Endodermal cell (in vitro differentiated cells): ENCODE measurements at regions not wholly inside any gene's neighbourhood (a gene's known extent, or its start where the extent isn't known, plus 50 kb on each side); places are given as distances from the start of the nearest gene placed in this dataset.

Experiments used
- DNase-seq: peaks from one replicate; pipeline ENCODE4 v3.0.0-alpha.2; 2017
- H3K27ac ChIP-seq: 2 replicates; pipeline ENCODE4 v1.5.1; 2013; ENCODE audit warnings: mild to moderate bottlenecking, low read depth, low read length, moderate library complexity
- H3K27me3 ChIP-seq: 2 replicates; pipeline ENCODE4 v1.6.1; 2013; ENCODE audit warnings: mild to moderate bottlenecking, low read length, moderate library complexity; ENCODE audit not compliant: insufficient read depth, control insufficient read depth, poor library complexity, severe bottlenecking
- H3K36me3 ChIP-seq: 2 replicates; pipeline ENCODE4 v1.7.0; 2013; ENCODE audit warnings: mild to moderate bottlenecking, low read length, moderate library complexity; ENCODE audit not compliant: control insufficient read depth, insufficient read depth
- H3K4me1 ChIP-seq: one replicate; pipeline ENCODE4 v1.7.0; 2013; ENCODE audit warnings: low read length; ENCODE audit not compliant: control insufficient read depth, insufficient read depth
- H3K4me3 ChIP-seq: 2 replicates; pipeline ENCODE4 v1.5.1; 2013; ENCODE audit warnings: mild to moderate bottlenecking, low read length, moderate library complexity
- H3K9ac ChIP-seq: 2 replicates; pipeline ENCODE4 v1.6.1; 2013; ENCODE audit warnings: mild to moderate bottlenecking, low read length, moderate library complexity; ENCODE audit not compliant: poor library complexity, severe bottlenecking; ENCODE audit errors: extremely low read depth
- H3K9me3 ChIP-seq: 2 replicates; pipeline ENCODE4 v1.6.1; 2013; ENCODE audit warnings: mild to moderate bottlenecking, low read length, moderate library complexity; ENCODE audit not compliant: control insufficient read depth
- H3K27ac Mint-ChIP-seq: 2 replicates; pipeline ENCODE4 v1.8.0; 2020; ENCODE audit warnings: mixed read lengths
- H3K27me3 Mint-ChIP-seq: 2 replicates; pipeline ENCODE4 v1.8.0; 2021; ENCODE audit warnings: mild to moderate bottlenecking, mixed read lengths; ENCODE audit not compliant: insufficient read depth
- H3K36me3 Mint-ChIP-seq: 2 replicates; pipeline ENCODE4 v1.8.0; 2020; ENCODE audit warnings: low read depth, mixed read lengths
- H3K4me1 Mint-ChIP-seq: 2 replicates; pipeline ENCODE4 v1.8.0; 2020; ENCODE audit warnings: mixed read lengths
- H3K4me3 Mint-ChIP-seq: 2 replicates; pipeline ENCODE4 v1.8.0; 2020; ENCODE audit warnings: mild to moderate bottlenecking, moderate library complexity, mixed read lengths
- H3K9me3 Mint-ChIP-seq: 2 replicates; pipeline ENCODE4 v1.8.0; 2020; ENCODE audit warnings: mild to moderate bottlenecking, mixed read lengths
- WGBS, 2 experiments: methylation state at CpG; one replicate each; pipeline versions ENCODE4 v1.1.5 to v1.1.7; 2013; ENCODE audit warnings: missing lambda C conversion rate in 2 of 2, mixed read lengths in 1 of 2; ENCODE audit not compliant: insufficient coverage in 1 of 2, insufficient read length in 1 of 2; 5-methylcytosine and 5-hydroxymethylcytosine counted together
- TF ChIP-seq, protein P1 (sequence below): fragments of 200-600 bp; sonication (generic); conservative IDR thresholded peaks from 2 replicates; pipeline ENCODE4 v1.5.0; 2021; ENCODE audit warnings: antibody characterized with exemption, mild to moderate bottlenecking

GRCh38 chr6:23642849-23643248 is 483.2 kb upstream of the NRSN1 start:
- no peaks in the 10 kb centered on the region for H3K9me3 Mint-ChIP-seq
- Histone ChIP-seq H3K27ac (no peak overlapping the region), H3K36me3 (no peaks in the 10 kb centered on the region), H3K9ac (no peak overlapping the region), H3K4me1 (no peaks in the 10 kb centered on the region), H3K27me3 (no peaks in the 10 kb centered on the region), H3K9me3 (no peaks in the 10 kb centered on the region), H3K4me3 (no peak overlapping the region)
- no peaks in the 10 kb centered on the region for H3K27me3 Mint-ChIP-seq
- no peak overlapping the region for H3K4me3 Mint-ChIP-seq
- H3K4me1 Mint-ChIP-seq = no peaks in the 10 kb centered on the region
- no peaks in the 10 kb centered on the region for H3K36me3 Mint-ChIP-seq
- DNase-seq = no peak
- H3K27ac Mint-ChIP-seq = no peak overlapping the region
- TF ChIP-seq, protein P1, sequence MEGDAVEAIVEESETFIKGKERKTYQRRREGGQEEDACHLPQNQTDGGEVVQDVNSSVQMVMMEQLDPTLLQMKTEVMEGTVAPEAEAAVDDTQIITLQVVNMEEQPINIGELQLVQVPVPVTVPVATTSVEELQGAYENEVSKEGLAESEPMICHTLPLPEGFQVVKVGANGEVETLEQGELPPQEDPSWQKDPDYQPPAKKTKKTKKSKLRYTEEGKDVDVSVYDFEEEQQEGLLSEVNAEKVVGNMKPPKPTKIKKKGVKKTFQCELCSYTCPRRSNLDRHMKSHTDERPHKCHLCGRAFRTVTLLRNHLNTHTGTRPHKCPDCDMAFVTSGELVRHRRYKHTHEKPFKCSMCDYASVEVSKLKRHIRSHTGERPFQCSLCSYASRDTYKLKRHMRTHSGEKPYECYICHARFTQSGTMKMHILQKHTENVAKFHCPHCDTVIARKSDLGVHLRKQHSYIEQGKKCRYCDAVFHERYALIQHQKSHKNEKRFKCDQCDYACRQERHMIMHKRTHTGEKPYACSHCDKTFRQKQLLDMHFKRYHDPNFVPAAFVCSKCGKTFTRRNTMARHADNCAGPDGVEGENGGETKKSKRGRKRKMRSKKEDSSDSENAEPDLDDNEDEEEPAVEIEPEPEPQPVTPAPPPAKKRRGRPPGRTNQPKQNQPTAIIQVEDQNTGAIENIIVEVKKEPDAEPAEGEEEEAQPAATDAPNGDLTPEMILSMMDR = no peak
- 88 to 96% methylated on average over 1 of the region's 1 CpG for WGBS, 2 experiments

DNA sequence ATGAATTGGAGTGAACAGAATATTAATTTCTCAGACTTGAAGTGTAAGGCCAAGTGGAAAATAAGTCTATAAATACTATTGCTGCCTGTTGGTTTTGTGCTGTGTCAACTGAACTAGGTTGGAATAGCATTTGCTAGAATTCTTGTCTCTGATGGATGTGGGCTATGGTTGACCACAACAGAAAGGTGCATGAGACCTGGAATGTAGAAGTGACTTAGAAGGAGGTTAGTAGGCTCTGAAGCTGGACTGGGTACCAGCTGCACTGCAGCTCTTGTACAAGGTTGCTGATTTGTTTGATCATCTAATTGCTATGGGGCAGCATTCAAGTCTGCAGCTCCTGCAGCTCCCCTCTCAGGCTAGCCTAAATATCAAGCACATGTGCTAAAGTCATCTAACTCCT is 479.0 kb upstream of the NRSN1 start:
- Histone ChIP-seq H3K27me3 (no peaks in the 10 kb centered on the region), H3K4me3 (no peak overlapping the region), H3K36me3 (no peaks in the 10 kb centered on the region), H3K27ac (no peak overlapping the region), H3K9me3 (no peaks in the 10 kb centered on the region), H3K9ac (no peak overlapping the region), H3K4me1 (peaks cover 13% of the 10 kb centered on the region)
- H3K9me3 Mint-ChIP-seq = no peaks in the 10 kb centered on the region
- no peak overlapping the region for H3K4me3 Mint-ChIP-seq
- TF ChIP-seq, protein P1 = no peak
- no peaks in the 10 kb centered on the region for H3K27me3 Mint-ChIP-seq
- DNase-seq = no peak
- H3K4me1 Mint-ChIP-seq = peaks cover 19% of the 10 kb centered on the region
- H3K27ac Mint-ChIP-seq = no peak overlapping the region
- no peaks in the 10 kb centered on the region for H3K36me3 Mint-ChIP-seq

DNA sequence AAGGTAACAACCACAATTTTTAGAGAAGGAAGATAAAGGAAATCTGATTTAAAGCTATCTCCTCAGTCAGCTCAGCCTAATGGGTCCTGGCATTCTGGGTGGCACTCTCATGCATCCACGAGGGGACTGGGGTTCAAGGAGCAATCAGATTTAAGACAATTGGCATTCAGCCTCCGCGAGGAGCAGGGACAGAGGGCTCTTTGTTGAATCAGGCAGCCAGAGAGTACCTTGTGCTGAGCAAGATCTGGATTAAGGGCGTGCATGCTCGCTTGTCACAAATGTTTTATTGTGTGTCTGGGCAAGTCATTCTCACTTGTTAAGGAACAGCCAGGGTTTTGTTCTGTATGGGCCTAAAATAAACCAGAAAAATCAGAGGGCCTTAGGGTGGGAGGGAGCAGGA is 475.3 kb upstream of the NRSN1 start:
- no peaks in the 10 kb centered on the region for H3K27me3 ChIP-seq
- Mint-ChIP-seq H3K9me3 (no peaks in the 10 kb centered on the region), H3K4me3 (peak overlapping the region; percentile 0), H3K4me1 (peaks cover 34% of the 10 kb centered on the region), H3K27ac (peak overlapping the region; percentile 29), H3K36me3 (no peaks in the 10 kb centered on the region), H3K27me3 (no peaks in the 10 kb centered on the region)
- peak overlapping the region; percentile 12 for H3K27ac ChIP-seq
- WGBS, 2 experiments = 68 to 82% methylated on average over 3 to 5 of the region's 5 CpGs
- H3K36me3 ChIP-seq = no peaks in the 10 kb centered on the region
- peaks cover 13% of the 10 kb centered on the region for H3K4me1 ChIP-seq
- TF ChIP-seq, protein P1 = no peak
- no peak overlapping the region for H3K9ac ChIP-seq
- no peaks in the 10 kb centered on the region for H3K9me3 ChIP-seq
- H3K4me3 ChIP-seq = no peak overlapping the region
- DNase-seq = no peak
